Karpas-422 (cell line): ENCODE measurements at regions not wholly inside any gene's neighbourhood (a gene's known extent, or its start where the extent isn't known, plus 50 kb on each side); places are given as distances from the start of the nearest gene placed in this dataset.

Source experiments
- DNase-seq: peaks from one replicate; pipeline ENCODE4 v3.0.0-alpha.2; 2015
- H2AFZ ChIP-seq: fragments of 200-600 bp; sonication (generic); 2 replicates; pipeline ENCODE4 v1.6.1; 2014; ENCODE audit warnings: antibody characterized with exemption, low read length, mixed read lengths
- H3K27ac ChIP-seq: fragments of 200-600 bp; sonication (generic); 2 replicates; pipeline ENCODE4 v1.5.1; 2014; ENCODE audit warnings: mild to moderate bottlenecking, low read length, moderate library complexity
- H3K27me3 ChIP-seq: fragments of 200-600 bp; sonication (generic); 2 replicates; pipeline ENCODE4 v1.6.1; 2014; ENCODE audit warnings: low read length, mixed read lengths
- H3K36me3 ChIP-seq: fragments of 200-600 bp; sonication (generic); 2 replicates; pipeline ENCODE4 v1.6.1; 2014; ENCODE audit warnings: low read length, mixed read lengths; ENCODE audit not compliant: insufficient read depth
- H3K4me1 ChIP-seq: fragments of 200-600 bp; sonication (generic); 2 replicates; pipeline ENCODE4 v1.6.1; 2014; ENCODE audit warnings: mild to moderate bottlenecking, low read length, mixed read lengths
- H3K4me2 ChIP-seq: fragments of 200-600 bp; sonication (generic); 2 replicates; pipeline ENCODE4 v1.6.1; 2014; ENCODE audit warnings: low read length, low read depth, mild to moderate bottlenecking; ENCODE audit not compliant: poor library complexity, severe bottlenecking
- H3K4me3 ChIP-seq: fragments of 200-600 bp; sonication (generic); 2 replicates; pipeline ENCODE4 v1.5.1; 2014; ENCODE audit warnings: mild to moderate bottlenecking, antibody characterized with exemption, low read length, mixed read lengths
- H3K79me2 ChIP-seq: fragments of 200-600 bp; sonication (generic); 2 replicates; pipeline ENCODE4 v1.6.1; 2014; ENCODE audit warnings: mild to moderate bottlenecking, low read length, mixed read lengths
- H3K9ac ChIP-seq: fragments of 200-600 bp; sonication (generic); 2 replicates; pipeline ENCODE4 v1.6.0; 2014; ENCODE audit warnings: low read length
- H3K9me2 ChIP-seq: fragments of 200-600 bp; sonication (generic), shearing (Covaris generic); replicated peaks from 2 replicates; pipeline ENCODE4 v1.6.0; 2014; ENCODE audit warnings: mild to moderate bottlenecking, low read length, moderate library complexity; ENCODE audit not compliant: insufficient read depth
- H3K9me3 ChIP-seq: fragments of 300-700, 200-600 bp; sonication (generic); 2 replicates; pipeline ENCODE4 v1.6.1; 2014; ENCODE audit warnings: low read length, mixed read lengths
- H4K20me1 ChIP-seq: fragments of 200-600 bp; sonication (generic); 2 replicates; pipeline ENCODE4 v1.6.1; 2014; ENCODE audit warnings: mild to moderate bottlenecking, antibody characterized with exemption, low read length, low read depth; ENCODE audit not compliant: insufficient read depth

DNA sequence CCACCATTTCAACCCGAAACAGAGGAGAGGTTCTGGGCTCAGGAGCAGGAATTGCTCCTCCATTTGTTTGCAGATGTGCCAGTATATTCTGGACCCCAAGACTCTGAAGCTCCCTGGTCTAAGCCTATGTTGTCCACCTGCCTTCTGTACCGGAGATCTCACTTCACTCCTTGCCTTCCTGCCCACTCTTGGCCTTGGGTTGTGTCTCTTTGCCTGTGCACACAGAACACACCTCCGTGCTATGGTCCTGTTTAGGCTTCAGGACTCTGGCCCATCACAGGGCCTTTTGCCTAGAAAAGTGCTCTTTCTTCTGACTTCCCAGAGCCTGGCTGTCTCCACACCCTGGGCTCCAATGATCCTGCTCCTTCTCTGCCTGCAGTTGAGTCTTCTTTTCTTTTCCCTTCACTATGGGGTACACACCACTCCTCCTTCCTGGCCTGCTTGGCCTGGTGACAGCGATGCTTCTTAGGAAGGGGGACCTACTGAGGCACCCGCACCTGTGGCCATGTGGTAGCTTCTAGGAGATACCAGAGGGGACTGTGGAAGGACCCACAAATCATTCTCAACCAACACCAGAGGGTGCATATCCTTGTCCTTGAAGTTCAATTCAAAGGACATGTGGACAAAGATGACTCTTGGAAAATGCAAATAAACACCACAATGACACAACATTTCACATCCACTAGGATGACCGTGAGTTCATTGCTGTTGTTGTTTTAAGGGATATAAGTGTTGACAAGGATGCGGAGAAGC is 75.1 kb downstream of the FOXA2 start:
- no peaks in the 10 kb centered on the region for H4K20me1 ChIP-seq
- no peak for DNase-seq
- no peak overlapping the region for H3K4me2 ChIP-seq
- no peaks in the 10 kb centered on the region for H3K36me3 ChIP-seq
- H3K27ac ChIP-seq = no peak overlapping the region
- H3K4me1 ChIP-seq = no peaks in the 10 kb centered on the region
- no peaks in the 10 kb centered on the region for H3K79me2 ChIP-seq
- H3K4me3 ChIP-seq = no peak overlapping the region
- H3K9ac ChIP-seq = no peak overlapping the region
- no peaks in the 10 kb centered on the region for H3K27me3 ChIP-seq
- H2AFZ ChIP-seq = no peak overlapping the region
- H3K9me3 ChIP-seq = no peaks in the 10 kb centered on the region
- H3K9me2 ChIP-seq = no peaks in the 10 kb centered on the region

DNA sequence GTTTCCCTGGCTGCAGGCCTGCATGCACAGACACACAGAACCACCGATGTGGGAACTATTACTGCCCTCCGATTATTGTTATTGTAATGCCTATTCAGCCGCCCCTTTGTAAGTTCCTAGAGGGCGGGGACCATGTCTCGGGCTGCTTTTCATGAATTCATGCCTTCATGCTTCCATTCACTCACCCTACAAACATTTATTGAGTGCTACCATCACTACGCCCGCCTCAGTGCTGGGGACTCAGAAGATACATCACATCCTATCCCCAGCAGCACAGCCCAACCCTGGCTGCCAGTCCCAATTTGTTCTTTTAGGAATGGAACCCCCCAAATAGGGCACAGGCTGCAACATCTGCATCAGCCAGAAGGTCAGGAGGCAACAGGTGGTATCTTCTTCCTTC is 75.9 kb downstream of the FOXA2 start:
- Histone ChIP-seq H2AFZ (no peak overlapping the region), H3K4me3 (no peak overlapping the region), H3K27me3 (no peaks in the 10 kb centered on the region), H3K27ac (no peak overlapping the region), H3K36me3 (no peaks in the 10 kb centered on the region), H3K9me3 (no peaks in the 10 kb centered on the region), H3K4me1 (no peaks in the 10 kb centered on the region), H4K20me1 (no peaks in the 10 kb centered on the region), H3K4me2 (no peak overlapping the region), H3K9me2 (no peaks in the 10 kb centered on the region), H3K9ac (no peak overlapping the region), H3K79me2 (no peaks in the 10 kb centered on the region)
- no peak for DNase-seq

DNA sequence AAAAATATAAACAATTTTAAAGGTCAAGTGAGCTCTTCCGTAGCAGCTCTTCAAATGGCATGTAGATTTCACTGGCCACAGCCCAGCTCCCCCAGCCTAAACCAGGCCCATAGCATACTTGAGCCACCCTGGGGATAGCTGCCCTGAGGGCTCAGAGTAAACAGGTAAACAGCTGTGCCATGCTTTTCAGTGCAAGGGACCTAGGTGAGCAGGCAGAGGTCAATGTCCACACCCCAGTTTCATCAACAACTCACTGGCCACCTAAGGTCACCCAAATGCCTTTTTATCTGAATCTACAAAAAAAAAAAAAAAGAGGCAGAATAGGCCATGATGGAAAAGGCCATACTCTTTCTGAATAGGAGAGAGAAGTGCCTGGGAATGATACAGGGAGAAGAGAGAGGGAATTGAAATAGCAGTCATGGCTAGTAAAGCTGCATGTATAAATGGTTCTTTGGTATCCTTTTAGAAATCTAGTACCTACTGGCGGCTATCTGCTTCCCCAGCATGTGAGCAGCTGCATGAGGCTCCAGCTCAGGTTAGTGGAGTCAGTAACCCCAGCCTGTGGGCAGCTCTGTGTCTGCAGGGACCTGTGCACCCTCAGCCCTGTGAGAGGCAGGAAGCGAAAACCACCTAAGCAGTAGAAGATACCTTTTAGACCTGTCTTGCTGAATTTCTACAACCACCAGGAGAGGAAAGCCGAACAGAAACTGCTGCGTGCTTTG is 77.0 kb downstream of the FOXA2 start:
- Histone ChIP-seq H3K9me2 (no peaks in the 10 kb centered on the region), H3K9me3 (no peaks in the 10 kb centered on the region), H3K36me3 (no peaks in the 10 kb centered on the region), H3K79me2 (no peaks in the 10 kb centered on the region), H3K4me2 (no peak overlapping the region), H3K4me3 (no peak overlapping the region), H2AFZ (no peak overlapping the region), H3K27ac (no peak overlapping the region), H4K20me1 (no peaks in the 10 kb centered on the region), H3K9ac (no peak overlapping the region), H3K27me3 (no peaks in the 10 kb centered on the region), H3K4me1 (no peaks in the 10 kb centered on the region)
- DNase-seq = no peak

DNA sequence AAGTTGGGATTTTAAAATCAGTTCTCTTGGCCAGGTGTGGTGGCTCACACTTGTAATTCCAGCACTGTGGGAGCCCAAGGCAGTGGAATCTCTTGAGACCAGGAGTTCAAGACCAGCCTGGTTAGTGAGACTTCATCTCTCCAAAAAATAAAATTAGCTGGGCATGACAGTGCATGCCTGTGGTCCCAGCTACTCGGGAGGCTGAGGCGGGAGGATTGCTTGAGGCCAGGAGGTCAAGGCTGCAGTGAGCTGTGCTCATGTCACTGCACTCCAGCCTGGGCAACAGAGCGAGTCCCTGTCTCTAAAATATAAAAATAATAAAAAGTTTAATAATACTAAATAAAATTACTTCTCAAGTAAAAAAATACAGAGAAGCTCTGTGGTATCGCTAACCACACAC is 77.5 kb downstream of the FOXA2 start:
- Histone ChIP-seq H3K9ac (no peak overlapping the region), H3K36me3 (no peaks in the 10 kb centered on the region), H3K9me3 (no peaks in the 10 kb centered on the region), H3K79me2 (no peaks in the 10 kb centered on the region), H3K9me2 (no peaks in the 10 kb centered on the region), H3K4me3 (no peak overlapping the region), H3K4me2 (no peak overlapping the region), H3K27ac (no peak overlapping the region), H2AFZ (no peak overlapping the region), H3K27me3 (no peaks in the 10 kb centered on the region), H3K4me1 (no peaks in the 10 kb centered on the region), H4K20me1 (no peaks in the 10 kb centered on the region)
- no peak for DNase-seq

DNA sequence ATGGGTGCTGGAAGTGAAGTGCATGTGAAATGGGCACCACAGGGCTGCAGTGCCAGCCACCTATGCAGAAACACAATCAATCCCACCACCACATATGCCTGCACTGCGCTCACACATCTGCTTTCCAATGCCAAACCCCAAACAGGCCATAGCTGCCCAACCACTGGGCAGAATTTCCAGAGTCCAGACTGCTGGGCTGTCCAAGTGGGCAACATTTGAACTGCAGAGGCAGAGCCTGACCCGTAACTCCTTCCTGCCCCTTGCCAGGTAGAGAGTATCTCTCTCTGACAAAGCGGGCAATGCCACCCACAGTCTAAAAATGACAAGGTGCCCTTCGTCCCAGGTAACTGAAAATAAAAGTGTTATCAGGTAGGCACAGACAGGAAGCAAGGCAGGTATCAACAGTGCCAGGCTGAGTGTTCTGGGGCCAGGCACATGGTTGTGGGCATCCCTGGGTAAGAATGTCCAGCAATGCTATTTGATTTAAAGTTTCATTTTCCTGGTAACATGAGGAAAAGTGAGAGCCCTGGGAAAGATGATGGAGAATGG is 79.5 kb downstream of the FOXA2 start:
- Histone ChIP-seq H3K9me2 (no peaks in the 10 kb centered on the region), H3K9ac (no peak overlapping the region), H3K27me3 (no peaks in the 10 kb centered on the region), H2AFZ (no peak overlapping the region), H3K4me2 (no peak overlapping the region), H3K4me1 (no peaks in the 10 kb centered on the region), H3K36me3 (no peaks in the 10 kb centered on the region), H3K9me3 (no peaks in the 10 kb centered on the region), H4K20me1 (no peaks in the 10 kb centered on the region), H3K79me2 (no peaks in the 10 kb centered on the region), H3K27ac (no peak overlapping the region), H3K4me3 (no peak overlapping the region)
- no peak for DNase-seq

DNA sequence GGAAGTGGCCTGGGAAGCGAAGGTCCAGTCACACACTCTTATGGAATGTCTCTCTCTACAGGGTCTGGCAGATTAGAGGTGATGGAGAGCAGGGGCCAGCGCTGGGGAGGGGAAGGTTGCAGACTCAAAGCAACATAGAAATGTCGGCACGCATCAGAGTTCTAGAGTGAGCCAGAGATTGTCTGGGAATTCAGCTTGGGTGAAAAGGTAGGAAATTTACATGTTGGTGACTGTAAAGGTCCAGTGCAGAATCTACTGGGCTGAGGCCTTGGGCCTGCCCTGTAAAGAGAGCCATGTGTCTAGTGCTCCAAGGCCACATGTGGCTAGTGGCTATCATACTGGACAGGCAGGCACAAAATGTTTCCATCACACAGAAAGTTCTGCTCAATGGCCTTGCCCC is 80.8 kb downstream of the FOXA2 start:
- Histone ChIP-seq H3K4me1 (no peaks in the 10 kb centered on the region), H3K27ac (no peak overlapping the region), H3K4me3 (no peak overlapping the region), H3K4me2 (no peak overlapping the region), H3K9ac (no peak overlapping the region), H3K9me2 (no peaks in the 10 kb centered on the region), H2AFZ (no peak overlapping the region), H3K79me2 (no peaks in the 10 kb centered on the region), H3K36me3 (no peaks in the 10 kb centered on the region), H3K9me3 (no peaks in the 10 kb centered on the region), H3K27me3 (no peaks in the 10 kb centered on the region), H4K20me1 (no peaks in the 10 kb centered on the region)
- DNase-seq = no peak

DNA sequence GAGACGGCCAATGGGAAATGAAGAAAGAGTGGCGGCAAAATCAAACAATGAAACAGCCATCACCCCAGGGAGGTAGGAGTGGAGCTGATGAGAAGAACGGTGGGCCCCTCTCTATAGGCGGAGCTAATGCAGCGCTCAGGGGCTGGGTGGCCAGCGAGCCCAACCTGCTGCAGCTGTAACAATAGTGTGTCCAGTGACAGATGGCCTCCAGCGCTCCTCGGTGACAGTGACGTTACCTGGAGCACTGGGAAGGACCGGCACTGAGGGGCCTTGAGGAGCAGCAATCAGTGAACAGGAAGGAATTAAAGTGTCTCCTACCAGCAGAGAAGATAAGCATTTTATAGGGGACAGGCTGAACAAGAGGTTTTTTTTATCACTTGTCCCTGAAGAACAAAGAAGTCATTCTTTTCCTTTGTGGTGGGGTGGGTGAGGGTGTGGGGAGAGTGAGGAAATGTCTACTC is 81.6 kb downstream of the FOXA2 start:
- no peak for DNase-seq
- no peak overlapping the region for H3K4me2 ChIP-seq
- no peaks in the 10 kb centered on the region for H3K79me2 ChIP-seq
- H3K27ac ChIP-seq = no peak overlapping the region
- no peaks in the 10 kb centered on the region for H3K27me3 ChIP-seq
- H2AFZ ChIP-seq = no peak overlapping the region
- H3K9ac ChIP-seq = no peak overlapping the region
- no peaks in the 10 kb centered on the region for H3K9me3 ChIP-seq
- H3K4me3 ChIP-seq = no peak overlapping the region
- H3K9me2 ChIP-seq = no peaks in the 10 kb centered on the region
- H3K36me3 ChIP-seq = no peaks in the 10 kb centered on the region
- no peaks in the 10 kb centered on the region for H4K20me1 ChIP-seq
- no peaks in the 10 kb centered on the region for H3K4me1 ChIP-seq

DNA sequence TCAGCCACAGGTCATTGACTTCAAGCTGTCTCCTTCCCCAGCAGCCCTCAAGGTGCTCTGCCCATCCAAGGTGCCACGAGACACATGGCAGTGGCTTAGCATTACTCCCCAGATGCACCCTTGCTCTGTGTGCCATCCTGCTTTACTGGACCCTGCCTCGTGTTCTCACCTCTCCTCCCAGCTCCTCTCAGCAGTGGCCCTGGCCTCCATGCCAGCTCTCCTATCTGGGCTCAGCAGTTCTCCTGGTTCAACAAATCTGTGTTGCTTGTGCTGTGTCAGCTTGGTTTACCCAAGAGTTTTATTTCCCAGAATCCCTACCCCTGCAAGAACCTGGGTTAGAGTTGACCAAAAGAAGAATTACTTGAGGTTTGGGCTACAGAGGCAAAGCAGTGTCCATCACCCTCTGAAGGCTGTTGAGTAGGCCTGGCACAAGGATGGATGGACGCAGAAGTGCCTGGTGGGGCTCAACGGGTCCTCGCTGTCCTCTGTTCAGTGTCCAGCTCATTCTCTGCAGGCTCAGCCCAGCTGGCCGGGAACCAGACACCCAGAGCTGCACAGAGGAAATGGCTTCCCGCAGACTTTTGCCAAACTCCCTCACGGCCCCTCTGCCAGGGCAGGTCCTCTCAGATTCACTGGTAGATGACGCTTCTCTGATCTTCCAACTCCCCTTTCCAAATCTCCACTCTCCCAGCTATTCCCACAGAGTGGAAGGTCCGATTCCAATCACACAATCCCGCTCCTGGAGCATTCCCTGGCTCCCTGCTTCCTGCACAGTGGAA is 82.6 kb downstream of the FOXA2 start:
- no peaks in the 10 kb centered on the region for H3K4me1 ChIP-seq
- no peaks in the 10 kb centered on the region for H3K79me2 ChIP-seq

More for the DNA sequence above, 82.6 kb downstream of the FOXA2 start:
- no peak overlapping the region for H3K4me2 ChIP-seq
- no peak overlapping the region for H3K9ac ChIP-seq
- no peak overlapping the region for H2AFZ ChIP-seq
- H3K27ac ChIP-seq = no peak overlapping the region
- H3K27me3 ChIP-seq = no peaks in the 10 kb centered on the region
- H4K20me1 ChIP-seq = no peaks in the 10 kb centered on the region
- no peaks in the 10 kb centered on the region for H3K9me3 ChIP-seq
- no peak for DNase-seq
- H3K9me2 ChIP-seq = no peaks in the 10 kb centered on the region
- no peaks in the 10 kb centered on the region for H3K36me3 ChIP-seq
- no peak overlapping the region for H3K4me3 ChIP-seq
